Mucosa of gallbladder (tissue), 1 donor: ENCODE measurements at regions not wholly inside any gene's neighbourhood (a gene's known extent, or its start where the extent isn't known, plus 50 kb on each side); places are given as distances from the start of the nearest gene placed in this dataset.

Experiments used
- DNase-seq: peaks from one replicate; pipeline ENCODE4 v3.0.0-alpha.2; 2020; ENCODE audit warnings: low spot score
- donor health status: DM: no; HTN: no; CAD: no.

- DNase-seq = no peak
Observed at GRCh38 chr12:11946161-11946560, 124.6 kb upstream of the BCL2L14 start.

- DNase-seq = no peak
Observed at GRCh38 chr12:11947213-11947612, 123.5 kb upstream of the BCL2L14 start.

- DNase-seq = peak; percentile 30
Observed at GRCh38 chr12:11949738-11950411, 120.9 kb upstream of the BCL2L14 start.

GRCh38 chr12:11951209-11951608, 119.5 kb upstream of the BCL2L14 start:
- no peak for DNase-seq

GRCh38 chr12:11953523-11953922, 117.2 kb upstream of the BCL2L14 start:
- DNase-seq = no peak

- DNase-seq = no peak
Observed at GRCh38 chr12:11954181-11954580, 116.6 kb upstream of the BCL2L14 start.

GRCh38 chr12:11958221-11959091, 112.3 kb upstream of the BCL2L14 start:
- DNase-seq = no peak

- no peak for DNase-seq
Observed at GRCh38 chr12:11959117-11959823, 111.5 kb upstream of the BCL2L14 start.

- DNase-seq = no peak
Observed at GRCh38 chr12:11960646-11961045, 110.1 kb upstream of the BCL2L14 start.

- no peak for DNase-seq
Observed at GRCh38 chr12:11961686-11962085, 109.1 kb upstream of the BCL2L14 start.

- DNase-seq = no peak
Observed at GRCh38 chr12:11962860-11963259, 107.9 kb upstream of the BCL2L14 start.

GRCh38 chr12:11963841-11964471, 106.8 kb upstream of the BCL2L14 start:
- no peak for DNase-seq

- no peak for DNase-seq
Observed at GRCh38 chr12:11965258-11965910, 105.4 kb upstream of the BCL2L14 start.

- DNase-seq = no peak
Observed at GRCh38 chr12:11967376-11968047, 103.2 kb upstream of the BCL2L14 start.

- DNase-seq = no peak
Observed at GRCh38 chr12:11968048-11968383, 102.7 kb upstream of the BCL2L14 start.

- DNase-seq = no peak
Observed at GRCh38 chr12:11968516-11968915, 102.2 kb upstream of the BCL2L14 start.

GRCh38 chr12:11969437-11970154, 101.1 kb upstream of the BCL2L14 start:
- no peak for DNase-seq

GRCh38 chr12:11970155-11970520, 100.6 kb upstream of the BCL2L14 start:
- no peak for DNase-seq

GRCh38 chr12:11973396-11973795, 97.3 kb upstream of the BCL2L14 start:
- DNase-seq = no peak

- no peak for DNase-seq
Observed at GRCh38 chr12:11976005-11976404, 94.7 kb upstream of the BCL2L14 start.
